ENCODE measurements at regions not wholly inside any gene's neighbourhood (a gene's known extent, or its start where the extent isn't known, plus 50 kb on each side); places are given as distances from the start of the nearest gene placed in this dataset.
"Not testable (repeated sequence)": the region's sequence is repeated elsewhere in the genome, so short reads cannot be mapped to it uniquely, and the experiment has no call there.

- DNase-seq (ENCODE audit: low read depth), result no peak
- TF ChIP-seq CTCF (conservative IDR thresholded peaks at IDR 0.05; ENCODE audit: low read depth, low read length), result no peak
These were observed 167.5 kb downstream of the AKAIN1 start for GRCh38 chr18:5029592-5029991.

DNA sequence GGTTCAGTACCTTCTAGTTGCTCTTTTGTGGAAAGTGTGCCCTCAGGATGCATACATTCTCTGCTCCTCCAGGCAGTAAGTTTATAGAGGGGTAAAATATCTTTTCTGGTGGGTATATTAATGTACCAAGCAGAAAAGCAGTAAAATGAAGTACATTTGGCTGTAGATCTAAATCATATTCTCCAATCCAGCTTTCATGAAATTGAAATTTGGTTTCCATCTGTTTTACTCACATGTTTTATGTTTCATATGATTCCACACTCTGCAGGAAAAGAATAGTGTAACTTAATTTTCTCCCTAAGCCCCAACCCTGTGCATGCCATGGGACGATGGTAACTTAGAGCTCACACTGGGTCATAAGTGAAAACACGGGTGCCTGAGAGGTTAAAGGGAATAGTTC lies 172.3 kb downstream of the AKAIN1 start:
- TF ChIP-seq CTCF (conservative IDR thresholded peaks at IDR 0.05; ENCODE audit: low read depth, low read length), result no peak
- no peak overlapping the region for H3K4me3 ChIP-seq (ENCODE audit: low read depth, low read length)
- DNase-seq (ENCODE audit: low read depth), result no peak

More at GRCh38 chr18:5029592-5029991, 167.5 kb downstream of the AKAIN1 start:
- H3K4me3 ChIP-seq (ENCODE audit: low read depth, low read length), result no peak overlapping the region

GRCh38 chr18:5021558-5021957 lies 175.5 kb downstream of the AKAIN1 start:
- DNase-seq (ENCODE audit: low read depth), result no peak
- no peak overlapping the region for H3K4me3 ChIP-seq (ENCODE audit: low read depth, low read length)
- no peak for TF ChIP-seq CTCF (conservative IDR thresholded peaks at IDR 0.05; ENCODE audit: low read depth, low read length)

GRCh38 chr18:5015213-5015612 lies 181.8 kb downstream of the AKAIN1 start:
- H3K4me3 ChIP-seq (ENCODE audit: low read depth, low read length), result no peak overlapping the region
- no peak for DNase-seq (ENCODE audit: low read depth)
- no peak for TF ChIP-seq CTCF (conservative IDR thresholded peaks at IDR 0.05; ENCODE audit: low read depth, low read length)

GRCh38 chr18:5004031-5004820 lies 192.8 kb downstream of the AKAIN1 start:
- H3K4me3 ChIP-seq (ENCODE audit: low read depth, low read length); DNase-seq (ENCODE audit: low read depth): not testable (repeated sequence)

DNA sequence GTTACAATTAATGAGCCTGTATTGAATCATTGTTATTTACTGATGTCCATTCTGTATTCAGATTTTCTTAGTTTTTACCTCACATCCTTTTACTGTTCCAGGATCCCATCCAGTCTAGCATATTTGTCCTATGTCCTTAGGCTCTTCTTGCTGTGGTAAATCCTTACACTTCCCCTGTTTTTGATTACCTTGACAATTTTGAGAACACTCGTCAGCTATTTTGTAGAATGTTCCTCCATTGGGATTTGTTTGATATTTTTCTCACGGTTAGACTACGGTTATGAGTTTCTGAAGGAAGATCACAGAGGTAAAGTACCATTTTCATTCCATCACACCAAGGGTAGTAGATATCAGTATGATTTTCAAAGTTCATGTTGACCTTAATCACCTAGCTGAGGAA lies 202.3 kb downstream of the AKAIN1 start:
- TF ChIP-seq CTCF (conservative IDR thresholded peaks at IDR 0.05; ENCODE audit: low read depth, low read length), result no peak
- H3K4me3 ChIP-seq (ENCODE audit: low read depth, low read length), result no peak overlapping the region
- DNase-seq (ENCODE audit: low read depth), result no peak

GRCh38 chr18:4987452-4988405 lies 209.3 kb downstream of the AKAIN1 start:
- no peak for TF ChIP-seq CTCF (conservative IDR thresholded peaks at IDR 0.05; ENCODE audit: low read depth, low read length)
- no peak for DNase-seq (ENCODE audit: low read depth)

More at GRCh38 chr18:4987452-4988405, 209.3 kb downstream of the AKAIN1 start:
- no peak overlapping the region for H3K4me3 ChIP-seq (ENCODE audit: low read depth, low read length)

All from choroid plexus epithelial cell (primary cell).